ENCODE measurements at regions not wholly inside any gene's neighbourhood (a gene's known extent, or its start where the extent isn't known, plus 50 kb on each side); places are given as distances from the start of the nearest gene placed in this dataset.

- Histone ChIP-seq H3K27ac (no peak overlapping the region), H3K9me3 (no peaks in the 10 kb centered on the region), H3K27me3 (replicated peaks; ENCODE audit: insufficient read depth) (no peaks in the 10 kb centered on the region), H3K4me3 (no peak overlapping the region), H3K36me3 (no peaks in the 10 kb centered on the region), H3K4me1 (replicated peaks) (no peaks in the 10 kb centered on the region)
- WGBS = 61% methylated on average over 4 of the region's 4 CpGs
- intact Hi-C loops (cut with DNase I) = no loop called here
- DNase-seq (ENCODE audit: low spot score) = no peak
- TF ChIP-seq POLR2AphosphoS5 (IDR thresholded peaks at IDR 0.05) (no peak), CTCF (IDR thresholded peaks at IDR 0.05) (no peak), POLR2A (IDR thresholded peaks at IDR 0.05) (no peak)
Measured at GRCh38 chr4:111018216-111018615, 395.3 kb upstream of the PITX2 start.

GRCh38 chr4:111020476-111020875, 397.6 kb upstream of the PITX2 start:
- DNase-seq (ENCODE audit: low spot score) = no peak
- intact Hi-C loops (cut with DNase I) = no loop called here
- no peak overlapping the region for H3K27ac ChIP-seq

GRCh38 chr4:111020961-111021360, 398.1 kb upstream of the PITX2 start:
- WGBS = 37% methylated on average over 2 of the region's 2 CpGs

More at GRCh38 chr4:111020476-111020875, 397.6 kb upstream of the PITX2 start:
- no peaks in the 10 kb centered on the region for H3K36me3 ChIP-seq
- no peaks in the 10 kb centered on the region for H3K9me3 ChIP-seq
- H3K4me1 ChIP-seq (replicated peaks) = no peaks in the 10 kb centered on the region
- TF ChIP-seq POLR2AphosphoS5 (IDR thresholded peaks at IDR 0.05) (no peak), CTCF (IDR thresholded peaks at IDR 0.05) (no peak), POLR2A (IDR thresholded peaks at IDR 0.05) (no peak)
- WGBS = 85% methylated on average over 1 of the region's 1 CpG
- no peaks in the 10 kb centered on the region for H3K27me3 ChIP-seq (replicated peaks; ENCODE audit: insufficient read depth)
- no peak overlapping the region for H3K4me3 ChIP-seq

GRCh38 chr4:111022758-111023157, 399.9 kb upstream of the PITX2 start:
- no peaks in the 10 kb centered on the region for H3K4me1 ChIP-seq (replicated peaks)
- H3K9me3 ChIP-seq = no peaks in the 10 kb centered on the region
- no peaks in the 10 kb centered on the region for H3K27me3 ChIP-seq (replicated peaks; ENCODE audit: insufficient read depth)
- no peaks in the 10 kb centered on the region for H3K36me3 ChIP-seq
- no peak for DNase-seq (ENCODE audit: low spot score)
- no peak overlapping the region for H3K27ac ChIP-seq
- H3K4me3 ChIP-seq = no peak overlapping the region
- WGBS = 89% methylated on average over 1 of the region's 1 CpG
- TF ChIP-seq POLR2A (IDR thresholded peaks at IDR 0.05) = no peak
- no peak for TF ChIP-seq POLR2AphosphoS5 (IDR thresholded peaks at IDR 0.05)
- no peak for TF ChIP-seq CTCF (IDR thresholded peaks at IDR 0.05)
- intact Hi-C loops (cut with DNase I) = no loop called here

More at GRCh38 chr4:111020961-111021360, 398.1 kb upstream of the PITX2 start:
- Histone ChIP-seq H3K4me3 (no peak overlapping the region), H3K9me3 (no peaks in the 10 kb centered on the region), H3K4me1 (replicated peaks) (no peaks in the 10 kb centered on the region), H3K36me3 (no peaks in the 10 kb centered on the region), H3K27ac (no peak overlapping the region), H3K27me3 (replicated peaks; ENCODE audit: insufficient read depth) (no peaks in the 10 kb centered on the region)
- TF ChIP-seq POLR2AphosphoS5 (IDR thresholded peaks at IDR 0.05) = no peak
- no peak for TF ChIP-seq CTCF (IDR thresholded peaks at IDR 0.05)
- TF ChIP-seq POLR2A (IDR thresholded peaks at IDR 0.05) = no peak
- no peak for DNase-seq (ENCODE audit: low spot score)
- intact Hi-C loops (cut with DNase I) = no loop called here

- TF ChIP-seq POLR2AphosphoS5 (IDR thresholded peaks at IDR 0.05) (no peak), CTCF (IDR thresholded peaks at IDR 0.05) (no peak), POLR2A (IDR thresholded peaks at IDR 0.05) (no peak)
- WGBS = 42% methylated on average over 1 of the region's 1 CpG
- intact Hi-C loops (cut with DNase I) = no loop called here
Measured at GRCh38 chr4:111027526-111027925, 404.6 kb upstream of the PITX2 start.

More at GRCh38 chr4:111027526-111027925, 404.6 kb upstream of the PITX2 start:
- H3K36me3 ChIP-seq = no peaks in the 10 kb centered on the region
- no peak overlapping the region for H3K27ac ChIP-seq
- no peaks in the 10 kb centered on the region for H3K27me3 ChIP-seq (replicated peaks; ENCODE audit: insufficient read depth)
- DNase-seq (ENCODE audit: low spot score) = no peak
- no peaks in the 10 kb centered on the region for H3K9me3 ChIP-seq
- no peaks in the 10 kb centered on the region for H3K4me1 ChIP-seq (replicated peaks)
- no peak overlapping the region for H3K4me3 ChIP-seq
